Neural cell (in vitro differentiated cells): ENCODE measurements at regions not wholly inside any gene's neighbourhood (a gene's known extent, or its start where the extent isn't known, plus 50 kb on each side); places are given as distances from the start of the nearest gene placed in this dataset.

Source experiments
- CTCF ChIP-seq: fragments of 450-650 bp; IDR thresholded peaks from 2 replicates; pipeline ENCODE4 v1.5.1; 2014; ENCODE audit warnings: antibody characterized with exemption, mild to moderate bottlenecking, moderate library complexity; ENCODE audit not compliant: poor library complexity, severe bottlenecking
- EP300 ChIP-seq: fragments of 450-650 bp; conservative IDR thresholded peaks from 2 replicates; pipeline ENCODE4 v1.6.1; 2014; ENCODE audit warnings: antibody characterized with exemption, mild to moderate bottlenecking, moderate library complexity; ENCODE audit not compliant: poor library complexity, severe bottlenecking
- EZH2 ChIP-seq: fragments of 200-600, 300-800 bp; shearing (Covaris generic), sonication (generic); IDR thresholded peaks from 2 replicates; pipeline ENCODE4 v1.6.1; 2014; ENCODE audit warnings: antibody characterized with exemption, low read length, borderline replicate concordance, mild to moderate bottlenecking; ENCODE audit not compliant: insufficient read depth, poor library complexity, severe bottlenecking
- MXI1 ChIP-seq: fragments of 450-650 bp; conservative IDR thresholded peaks from 2 replicates; pipeline ENCODE4 v1.6.1; 2014; ENCODE audit warnings: antibody characterized with exemption, mild to moderate bottlenecking; ENCODE audit not compliant: poor library complexity, severe bottlenecking
- POLR2AphosphoS5 ChIP-seq: IDR thresholded peaks from 2 replicates; pipeline ENCODE4 v1.6.1; 2012
- RAD21 ChIP-seq: fragments of 450-650 bp; conservative IDR thresholded peaks from 2 replicates; pipeline ENCODE4 v1.6.1; 2014; ENCODE audit warnings: antibody characterized with exemption, mild to moderate bottlenecking, moderate library complexity
- TF ChIP-seq, protein P1 (sequence below): IDR thresholded peaks from 2 replicates; pipeline ENCODE4 v1.6.1; 2012; ENCODE audit warnings: borderline replicate concordance

DNA sequence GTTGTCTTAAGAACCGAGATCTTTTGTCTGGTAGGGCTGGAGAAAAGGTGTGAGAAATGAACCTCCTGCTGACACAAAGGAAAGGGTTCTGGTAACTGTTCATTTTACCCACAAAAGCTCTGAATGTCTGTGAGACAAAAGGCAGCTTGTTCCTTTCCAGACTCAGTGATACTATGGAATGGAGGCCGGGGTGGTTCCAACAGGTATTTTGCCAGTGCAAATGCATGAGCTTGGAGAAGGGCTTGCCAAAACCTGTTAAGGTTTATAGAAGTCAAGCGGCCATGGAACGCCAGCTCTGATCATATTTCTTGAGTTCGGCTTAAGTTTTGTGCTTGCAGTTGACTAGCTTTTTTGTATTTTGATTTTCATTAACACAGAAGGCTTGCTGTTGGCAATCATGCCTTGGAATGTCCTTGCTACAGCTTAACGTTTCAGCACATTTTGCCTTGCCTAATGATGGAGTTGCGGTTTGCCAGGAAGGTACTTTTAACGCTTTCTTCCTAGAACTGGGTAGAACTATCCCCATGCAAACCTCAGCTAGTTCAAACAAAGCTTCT, 328.6 kb downstream of the PIK3R1 start:
- TF ChIP-seq POLR2AphosphoS5 (no peak), EZH2 (no peak), CTCF (no peak), MXI1 (no peak), EP300 (no peak), RAD21 (no peak)
- TF ChIP-seq, protein P1, sequence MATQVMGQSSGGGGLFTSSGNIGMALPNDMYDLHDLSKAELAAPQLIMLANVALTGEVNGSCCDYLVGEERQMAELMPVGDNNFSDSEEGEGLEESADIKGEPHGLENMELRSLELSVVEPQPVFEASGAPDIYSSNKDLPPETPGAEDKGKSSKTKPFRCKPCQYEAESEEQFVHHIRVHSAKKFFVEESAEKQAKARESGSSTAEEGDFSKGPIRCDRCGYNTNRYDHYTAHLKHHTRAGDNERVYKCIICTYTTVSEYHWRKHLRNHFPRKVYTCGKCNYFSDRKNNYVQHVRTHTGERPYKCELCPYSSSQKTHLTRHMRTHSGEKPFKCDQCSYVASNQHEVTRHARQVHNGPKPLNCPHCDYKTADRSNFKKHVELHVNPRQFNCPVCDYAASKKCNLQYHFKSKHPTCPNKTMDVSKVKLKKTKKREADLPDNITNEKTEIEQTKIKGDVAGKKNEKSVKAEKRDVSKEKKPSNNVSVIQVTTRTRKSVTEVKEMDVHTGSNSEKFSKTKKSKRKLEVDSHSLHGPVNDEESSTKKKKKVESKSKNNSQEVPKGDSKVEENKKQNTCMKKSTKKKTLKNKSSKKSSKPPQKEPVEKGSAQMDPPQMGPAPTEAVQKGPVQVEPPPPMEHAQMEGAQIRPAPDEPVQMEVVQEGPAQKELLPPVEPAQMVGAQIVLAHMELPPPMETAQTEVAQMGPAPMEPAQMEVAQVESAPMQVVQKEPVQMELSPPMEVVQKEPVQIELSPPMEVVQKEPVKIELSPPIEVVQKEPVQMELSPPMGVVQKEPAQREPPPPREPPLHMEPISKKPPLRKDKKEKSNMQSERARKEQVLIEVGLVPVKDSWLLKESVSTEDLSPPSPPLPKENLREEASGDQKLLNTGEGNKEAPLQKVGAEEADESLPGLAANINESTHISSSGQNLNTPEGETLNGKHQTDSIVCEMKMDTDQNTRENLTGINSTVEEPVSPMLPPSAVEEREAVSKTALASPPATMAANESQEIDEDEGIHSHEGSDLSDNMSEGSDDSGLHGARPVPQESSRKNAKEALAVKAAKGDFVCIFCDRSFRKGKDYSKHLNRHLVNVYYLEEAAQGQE = no peak
